ENCODE measurements at regions not wholly inside any gene's neighbourhood (a gene's known extent, or its start where the extent isn't known, plus 50 kb on each side); places are given as distances from the start of the nearest gene placed in this dataset.

- TF ChIP-seq CTCF (IDR thresholded peaks at IDR 0.05; ENCODE audit: low read depth, low read length): no peak
- DNase-seq: no peak
- Histone ChIP-seq H3K27me3 (no peaks in the 10 kb centered on the region), H3K36me3 (no peaks in the 10 kb centered on the region), H3K9me3 (no peaks in the 10 kb centered on the region), H3K4me1 (no peaks in the 10 kb centered on the region), H3K4me3 (ENCODE audit: low read depth, low read length) (no peak overlapping the region)
Observed at GRCh38 chr12:92650228-92650822, 52.5 kb upstream of the PLEKHG7 start.

GRCh38 chr12:92649511-92650227 is 53.1 kb upstream of the PLEKHG7 start:
- Histone ChIP-seq H3K27me3 (no peaks in the 10 kb centered on the region), H3K9me3 (no peaks in the 10 kb centered on the region), H3K4me3 (ENCODE audit: low read depth, low read length) (no peak overlapping the region), H3K4me1 (no peaks in the 10 kb centered on the region), H3K36me3 (no peaks in the 10 kb centered on the region)
- peak; percentile 72 for DNase-seq
- peak; percentile 94 for TF ChIP-seq CTCF (IDR thresholded peaks at IDR 0.05; ENCODE audit: low read depth, low read length)

GRCh38 chr12:92648242-92649031 is 54.4 kb upstream of the PLEKHG7 start:
- no peak for TF ChIP-seq CTCF (IDR thresholded peaks at IDR 0.05; ENCODE audit: low read depth, low read length)
- Histone ChIP-seq H3K9me3 (no peaks in the 10 kb centered on the region), H3K36me3 (no peaks in the 10 kb centered on the region), H3K27me3 (no peaks in the 10 kb centered on the region), H3K4me1 (no peaks in the 10 kb centered on the region), H3K4me3 (ENCODE audit: low read depth, low read length) (no peak overlapping the region)
- no peak for DNase-seq

- DNase-seq: no peak
- Histone ChIP-seq H3K4me1 (no peaks in the 10 kb centered on the region; the same call in 1 of the 2 replicates), H3K9me3 (no peaks in the 10 kb centered on the region), H3K36me3 (no peaks in the 10 kb centered on the region), H3K27me3 (no peaks in the 10 kb centered on the region), H3K4me3 (ENCODE audit: low read depth, low read length) (no peak overlapping the region)
- no peak for TF ChIP-seq CTCF (IDR thresholded peaks at IDR 0.05; ENCODE audit: low read depth, low read length)
Observed at GRCh38 chr12:92641291-92641690, 61.5 kb upstream of the PLEKHG7 start.

- TF ChIP-seq CTCF (IDR thresholded peaks at IDR 0.05; ENCODE audit: low read depth, low read length): no peak
- Histone ChIP-seq H3K9me3 (no peaks in the 10 kb centered on the region), H3K27me3 (no peaks in the 10 kb centered on the region), H3K36me3 (no peaks in the 10 kb centered on the region), H3K4me1 (no peaks in the 10 kb centered on the region; the same call in 1 of the 2 replicates), H3K4me3 (ENCODE audit: low read depth, low read length) (no peak overlapping the region)
- DNase-seq: no peak
Observed at GRCh38 chr12:92640691-92641090, 62.1 kb upstream of the PLEKHG7 start.

Data from BE2C (cell line).